ENCODE measurements at regions not wholly inside any gene's neighbourhood (a gene's known extent, or its start where the extent isn't known, plus 50 kb on each side); places are given as distances from the start of the nearest gene placed in this dataset.

GRCh38 chr1:103997631-103998030 lies 247.9 kb downstream of the AMY1C start:
- H3K27ac ChIP-seq (ENCODE audit: low read length): no peak overlapping the region
- H3K27me3 ChIP-seq (replicated peaks in 1 of 2; ENCODE audit: control insufficient read depth in 2 of 2, extremely low read depth in 1 of 2, insufficient read depth in 2 of 2, low read length in 1 of 2): no peaks in the 10 kb centered on the region
- H3K4me3 ChIP-seq (ENCODE audit: control insufficient read depth in 1 of 2, extremely low read depth in 1 of 2, low read length in 1 of 2): no peak overlapping the region
- no peaks in the 10 kb centered on the region for H3K4me1 ChIP-seq (ENCODE audit: control insufficient read depth in 1 of 2, extremely low read depth in 1 of 2, insufficient read depth in 2 of 2, low read length in 2 of 2)
- CTCF ChIA-PET: no interaction called here
- Mint-ChIP-seq H3K9me3 (peaks cover 5 to 21% (median 16%) of the 10 kb centered on the region in 3 donors), H3K27me3 (no peaks in the 10 kb centered on the region), H3K27ac (no peak overlapping the region), H3K36me3 (no peaks in the 10 kb centered on the region), H3K4me3 (no peak overlapping the region), H3K4me1 (no peaks in the 10 kb centered on the region)
- H3K9me3 ChIP-seq: no peaks in the 10 kb centered on the region
- DNase-seq: no peak
- POLR2A ChIA-PET: no interaction called here
- no peaks in the 10 kb centered on the region for H3K36me3 ChIP-seq (ENCODE audit: control insufficient read depth in 2 of 2, extremely low read depth in 1 of 2, insufficient read depth in 1 of 2, low read length in 1 of 2)
- no CpG with 5 or more reads among the region's 3 CpGs for WGBS (ENCODE audit: insufficient coverage)
- no peak for ATAC-seq (replicated peaks in 1 of 4)

- Histone ChIP-seq H3K4me1 (ENCODE audit: control insufficient read depth in 1 of 2, extremely low read depth in 1 of 2, insufficient read depth in 2 of 2, low read length in 2 of 2) (no peaks in the 10 kb centered on the region), H3K36me3 (ENCODE audit: control insufficient read depth in 2 of 2, extremely low read depth in 1 of 2, insufficient read depth in 1 of 2, low read length in 1 of 2) (no peaks in the 10 kb centered on the region), H3K9me3 (no peaks in the 10 kb centered on the region), H3K27ac (ENCODE audit: low read length) (no peak overlapping the region), H3K4me3 (ENCODE audit: control insufficient read depth in 1 of 2, extremely low read depth in 1 of 2, low read length in 1 of 2) (no peak overlapping the region), H3K27me3 (replicated peaks in 1 of 2; ENCODE audit: control insufficient read depth in 2 of 2, extremely low read depth in 1 of 2, insufficient read depth in 2 of 2, low read length in 1 of 2) (no peaks in the 10 kb centered on the region)
- 67% methylated on average over 1 of the region's 1 CpG for WGBS (ENCODE audit: insufficient coverage)
- Mint-ChIP-seq H3K4me1 (no peaks in the 10 kb centered on the region), H3K9me3 (peaks cover 8 to 13% (median 10%) of the 10 kb centered on the region in 3 donors), H3K4me3 (no peak overlapping the region), H3K27me3 (no peaks in the 10 kb centered on the region), H3K27ac (no peak overlapping the region), H3K36me3 (no peaks in the 10 kb centered on the region)
- POLR2A ChIA-PET: no interaction called here
- DNase-seq (no peak), ATAC-seq (replicated peaks in 1 of 4) (no peak)
- CTCF ChIA-PET: no interaction called here
Observed at GRCh38 chr1:104018922-104019674, 269.4 kb downstream of the AMY1C start.

GRCh38 chr1:104019675-104020049 lies 270.0 kb downstream of the AMY1C start:
- H3K4me3 ChIP-seq (ENCODE audit: control insufficient read depth in 1 of 2, extremely low read depth in 1 of 2, low read length in 1 of 2): no peak overlapping the region
- H3K9me3 ChIP-seq: no peaks in the 10 kb centered on the region
- H3K4me1 ChIP-seq (ENCODE audit: control insufficient read depth in 1 of 2, extremely low read depth in 1 of 2, insufficient read depth in 2 of 2, low read length in 2 of 2): no peaks in the 10 kb centered on the region
- Mint-ChIP-seq H3K4me1 (no peaks in the 10 kb centered on the region), H3K36me3 (no peaks in the 10 kb centered on the region), H3K27ac (no peak overlapping the region), H3K27me3 (no peaks in the 10 kb centered on the region), H3K9me3 (peaks cover 8 to 13% (median 9%) of the 10 kb centered on the region in 3 donors), H3K4me3 (no peak overlapping the region)
- ATAC-seq (replicated peaks in 1 of 4) (no peak), DNase-seq (no peak)
- WGBS (ENCODE audit: insufficient coverage): no CpG with 5 or more reads among the region's 1 CpG
- no peak overlapping the region for H3K27ac ChIP-seq (ENCODE audit: low read length)
- no peaks in the 10 kb centered on the region for H3K36me3 ChIP-seq (ENCODE audit: control insufficient read depth in 2 of 2, extremely low read depth in 1 of 2, insufficient read depth in 1 of 2, low read length in 1 of 2)
- POLR2A ChIA-PET: no interaction called here
- no peaks in the 10 kb centered on the region for H3K27me3 ChIP-seq (replicated peaks in 1 of 2; ENCODE audit: control insufficient read depth in 2 of 2, extremely low read depth in 1 of 2, insufficient read depth in 2 of 2, low read length in 1 of 2)
- CTCF ChIA-PET: no interaction called here

GRCh38 chr1:104028416-104029035 lies 278.8 kb downstream of the AMY1C start:
- DNase-seq (no peak), ATAC-seq (replicated peaks in 1 of 4) (no peak)
- ChIA-PET CTCF (no interaction called here), POLR2A (no interaction called here)
- Mint-ChIP-seq H3K27me3 (no peaks in the 10 kb centered on the region), H3K9me3 (peaks cover 0 to 9% (median 4%) of the 10 kb centered on the region in 3 donors), H3K36me3 (no peaks in the 10 kb centered on the region), H3K27ac (no peak overlapping the region), H3K4me3 (no peak overlapping the region), H3K4me1 (no peaks in the 10 kb centered on the region)
- Histone ChIP-seq H3K4me3 (ENCODE audit: control insufficient read depth in 1 of 2, extremely low read depth in 1 of 2, low read length in 1 of 2) (no peak overlapping the region), H3K27ac (ENCODE audit: low read length) (no peak overlapping the region), H3K27me3 (replicated peaks in 1 of 2; ENCODE audit: control insufficient read depth in 2 of 2, extremely low read depth in 1 of 2, insufficient read depth in 2 of 2, low read length in 1 of 2) (no peaks in the 10 kb centered on the region), H3K4me1 (ENCODE audit: control insufficient read depth in 1 of 2, extremely low read depth in 1 of 2, insufficient read depth in 2 of 2, low read length in 2 of 2) (no peaks in the 10 kb centered on the region), H3K36me3 (ENCODE audit: control insufficient read depth in 2 of 2, extremely low read depth in 1 of 2, insufficient read depth in 1 of 2, low read length in 1 of 2) (no peaks in the 10 kb centered on the region), H3K9me3 (no peaks in the 10 kb centered on the region)
- no CpG with 5 or more reads among the region's 3 CpGs for WGBS (ENCODE audit: insufficient coverage)

- no peak overlapping the region for H3K27ac ChIP-seq (ENCODE audit: low read length)
- CTCF ChIA-PET: no interaction called here
- no peaks in the 10 kb centered on the region for H3K27me3 Mint-ChIP-seq
Observed at GRCh38 chr1:104029456-104029970, 279.8 kb downstream of the AMY1C start.

GRCh38 chr1:104056786-104057185 lies 307.1 kb downstream of the AMY1C start:
- Histone ChIP-seq H3K4me1 (ENCODE audit: control insufficient read depth in 1 of 2, extremely low read depth in 1 of 2, insufficient read depth in 2 of 2, low read length in 2 of 2) (no peaks in the 10 kb centered on the region), H3K9me3 (no peaks in the 10 kb centered on the region), H3K36me3 (ENCODE audit: control insufficient read depth in 2 of 2, extremely low read depth in 1 of 2, insufficient read depth in 1 of 2, low read length in 1 of 2) (no peaks in the 10 kb centered on the region), H3K27me3 (replicated peaks in 1 of 2; ENCODE audit: control insufficient read depth in 2 of 2, extremely low read depth in 1 of 2, insufficient read depth in 2 of 2, low read length in 1 of 2) (no peaks in the 10 kb centered on the region), H3K4me3 (ENCODE audit: control insufficient read depth in 1 of 2, extremely low read depth in 1 of 2, low read length in 1 of 2) (no peak overlapping the region), H3K27ac (ENCODE audit: low read length) (no peak overlapping the region)
- H3K27ac Mint-ChIP-seq: no peak overlapping the region
- H3K9me3 Mint-ChIP-seq: peaks cover 12 to 20% (median 13%) of the 10 kb centered on the region in 3 donors
- H3K4me3 Mint-ChIP-seq: no peak overlapping the region
- CTCF ChIA-PET: no interaction called here
- ATAC-seq (replicated peaks in 1 of 4) (no peak), DNase-seq (no peak)
- WGBS (ENCODE audit: insufficient coverage): 85% methylated on average over 4 of the region's 8 CpGs
- POLR2A ChIA-PET: no interaction called here
- no peaks in the 10 kb centered on the region for H3K36me3 Mint-ChIP-seq
- H3K27me3 Mint-ChIP-seq: no peaks in the 10 kb centered on the region
- no peaks in the 10 kb centered on the region for H3K4me1 Mint-ChIP-seq

More at GRCh38 chr1:104029456-104029970, 279.8 kb downstream of the AMY1C start:
- H3K27me3 ChIP-seq (replicated peaks in 1 of 2; ENCODE audit: control insufficient read depth in 2 of 2, extremely low read depth in 1 of 2, insufficient read depth in 2 of 2, low read length in 1 of 2): no peaks in the 10 kb centered on the region
- ATAC-seq (replicated peaks in 1 of 4): no peak
- no peak for DNase-seq
- no CpG with 5 or more reads among the region's 1 CpG for whole genome bisulfite sequencing (ENCODE audit: insufficient coverage)
- POLR2A ChIA-PET: no interaction called here
- H3K36me3 ChIP-seq (ENCODE audit: control insufficient read depth in 2 of 2, extremely low read depth in 1 of 2, insufficient read depth in 1 of 2, low read length in 1 of 2): no peaks in the 10 kb centered on the region
- Mint-ChIP-seq H3K4me3 (no peak overlapping the region), H3K9me3 (peaks cover 0 to 7% (median 4%) of the 10 kb centered on the region in 3 donors), H3K36me3 (no peaks in the 10 kb centered on the region), H3K27ac (no peak overlapping the region), H3K4me1 (no peaks in the 10 kb centered on the region)
- no peaks in the 10 kb centered on the region for H3K9me3 ChIP-seq
- H3K4me3 ChIP-seq (ENCODE audit: control insufficient read depth in 1 of 2, extremely low read depth in 1 of 2, low read length in 1 of 2): no peak overlapping the region
- H3K4me1 ChIP-seq (ENCODE audit: control insufficient read depth in 1 of 2, extremely low read depth in 1 of 2, insufficient read depth in 2 of 2, low read length in 2 of 2): no peaks in the 10 kb centered on the region
